ENCODE measurements at regions not wholly inside any gene's neighbourhood (a gene's known extent, or its start where the extent isn't known, plus 50 kb on each side); places are given as distances from the start of the nearest gene placed in this dataset.

- no peak for TF ChIP-seq POLR2A (IDR thresholded peaks at IDR 0.05)
- TF ChIP-seq, protein P1, sequence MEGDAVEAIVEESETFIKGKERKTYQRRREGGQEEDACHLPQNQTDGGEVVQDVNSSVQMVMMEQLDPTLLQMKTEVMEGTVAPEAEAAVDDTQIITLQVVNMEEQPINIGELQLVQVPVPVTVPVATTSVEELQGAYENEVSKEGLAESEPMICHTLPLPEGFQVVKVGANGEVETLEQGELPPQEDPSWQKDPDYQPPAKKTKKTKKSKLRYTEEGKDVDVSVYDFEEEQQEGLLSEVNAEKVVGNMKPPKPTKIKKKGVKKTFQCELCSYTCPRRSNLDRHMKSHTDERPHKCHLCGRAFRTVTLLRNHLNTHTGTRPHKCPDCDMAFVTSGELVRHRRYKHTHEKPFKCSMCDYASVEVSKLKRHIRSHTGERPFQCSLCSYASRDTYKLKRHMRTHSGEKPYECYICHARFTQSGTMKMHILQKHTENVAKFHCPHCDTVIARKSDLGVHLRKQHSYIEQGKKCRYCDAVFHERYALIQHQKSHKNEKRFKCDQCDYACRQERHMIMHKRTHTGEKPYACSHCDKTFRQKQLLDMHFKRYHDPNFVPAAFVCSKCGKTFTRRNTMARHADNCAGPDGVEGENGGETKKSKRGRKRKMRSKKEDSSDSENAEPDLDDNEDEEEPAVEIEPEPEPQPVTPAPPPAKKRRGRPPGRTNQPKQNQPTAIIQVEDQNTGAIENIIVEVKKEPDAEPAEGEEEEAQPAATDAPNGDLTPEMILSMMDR (IDR thresholded peaks at IDR 0.05) = no peak
These were observed 273.7 kb downstream of the HNRNPD start for GRCh38 chr4:82099928-82100579.
